Muscle layer of duodenum (tissue), 2 donors: ENCODE measurements at regions not wholly inside any gene's neighbourhood (a gene's known extent, or its start where the extent isn't known, plus 50 kb on each side); places are given as distances from the start of the nearest gene placed in this dataset.
"Not testable (repeated sequence)": the region's sequence is repeated elsewhere in the genome, so short reads cannot be mapped to it uniquely, and the experiment has no call there.

Source experiments
- H3K27ac ChIP-seq: one replicate; pipeline ENCODE4 v1.7.0; 2013; ENCODE audit warnings: mild to moderate bottlenecking, low read length
- H3K27me3 ChIP-seq: one replicate; pipeline ENCODE4 v1.7.0; 2013; ENCODE audit warnings: low read depth, mild to moderate bottlenecking, control low read depth, low read length
- H3K36me3 ChIP-seq, 2 donors: one replicate each; pipeline ENCODE4 v1.7.0; 2013; ENCODE audit warnings: low read length in 2 of 2, control low read depth in 1 of 2, mild to moderate bottlenecking in 1 of 2; ENCODE audit not compliant: insufficient read depth in 2 of 2, control insufficient read depth in 1 of 2
- H3K4me1 ChIP-seq, 2 donors: one replicate each; pipeline ENCODE4 v1.7.0; 2013; ENCODE audit warnings: low read length in 2 of 2, mild to moderate bottlenecking in 2 of 2, control low read depth in 1 of 2, moderate library complexity in 1 of 2; ENCODE audit not compliant: insufficient read depth in 2 of 2, control insufficient read depth in 1 of 2
- H3K4me3 ChIP-seq, 2 donors: one replicate each; pipeline ENCODE4 v1.7.0; 2013; ENCODE audit warnings: low read length in 2 of 2, low read depth in 1 of 2, mild to moderate bottlenecking in 1 of 2
- H3K9me3 ChIP-seq, 2 donors: one replicate each; pipeline ENCODE4 v1.7.0; 2013; ENCODE audit warnings: low read length in 2 of 2, control low read depth in 1 of 2, mild to moderate bottlenecking in 1 of 2; ENCODE audit not compliant: control insufficient read depth in 1 of 2
- donor health status: healthy.

DNA sequence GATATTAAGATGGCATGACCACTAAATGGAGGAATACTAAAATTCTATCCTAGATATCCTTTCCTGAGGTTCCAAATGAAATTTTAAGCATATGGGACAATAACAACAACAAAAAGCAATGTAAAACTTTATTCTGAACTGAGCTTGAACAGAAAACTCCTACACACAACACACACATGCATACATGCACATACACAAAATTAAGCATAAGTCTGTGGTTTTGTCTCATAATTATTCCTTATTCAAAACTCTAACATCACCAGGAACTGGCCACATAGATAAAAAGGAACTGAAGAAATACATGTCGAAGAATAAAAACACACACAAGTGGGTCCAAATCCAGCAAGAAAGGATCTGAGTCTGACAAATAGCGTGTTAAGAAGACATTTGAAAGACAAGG, 168.0 kb downstream of the COX18 start:
- no peaks in the 10 kb centered on the region for H3K36me3 ChIP-seq
- no peak overlapping the region for H3K4me3 ChIP-seq
- H3K4me1 ChIP-seq: no peaks in the 10 kb centered on the region
- H3K9me3 ChIP-seq: no peaks in the 10 kb centered on the region
- H3K27ac ChIP-seq: no peak overlapping the region
- no peaks in the 10 kb centered on the region for H3K27me3 ChIP-seq

DNA sequence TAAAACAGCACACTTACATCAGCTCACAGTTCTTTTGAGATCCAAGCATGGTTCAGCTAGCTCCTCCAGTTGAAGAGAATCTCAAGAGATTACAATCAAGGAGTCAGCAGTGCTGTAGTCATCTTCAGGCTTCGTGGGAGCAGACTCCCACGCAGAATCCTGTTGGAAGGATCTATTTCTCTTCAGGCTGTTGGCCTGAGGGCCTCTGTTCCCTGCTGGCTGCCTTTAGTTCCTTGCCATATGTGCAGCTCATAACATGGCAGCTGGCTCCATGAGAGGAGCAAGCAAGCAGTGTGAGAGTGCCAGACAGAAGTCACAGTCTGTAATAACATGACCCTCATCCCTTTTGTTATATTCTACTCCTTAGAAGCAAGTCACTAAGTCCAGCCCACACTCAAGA, 168.6 kb downstream of the COX18 start:
- Histone ChIP-seq H3K4me1 (no peaks in the 10 kb centered on the region), H3K9me3 (no peaks in the 10 kb centered on the region), H3K36me3 (no peaks in the 10 kb centered on the region), H3K4me3 (no peak overlapping the region), H3K27ac (no peak overlapping the region), H3K27me3 (no peaks in the 10 kb centered on the region)

DNA sequence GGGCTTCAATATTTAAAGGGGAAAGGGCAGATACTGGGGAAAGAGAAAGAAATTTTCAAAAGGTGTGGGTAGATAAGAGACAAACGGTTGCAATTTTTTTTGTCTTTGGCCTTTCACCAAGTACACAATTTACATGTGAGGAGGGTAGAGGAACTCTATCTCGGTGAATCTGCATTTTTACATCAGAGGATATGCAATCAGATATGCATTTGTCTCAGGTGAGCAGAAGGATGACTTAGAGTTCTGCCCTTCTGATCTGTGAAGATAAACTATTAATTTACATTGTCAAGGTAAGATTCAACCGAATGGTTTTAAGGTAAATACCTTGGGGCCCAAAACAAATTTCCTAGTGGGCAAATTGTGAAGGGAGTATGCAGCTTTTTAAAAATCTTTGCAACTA, 169.9 kb downstream of the COX18 start:
- Histone ChIP-seq H3K27me3 (no peaks in the 10 kb centered on the region), H3K36me3 (no peaks in the 10 kb centered on the region), H3K27ac (no peak overlapping the region), H3K4me3 (no peak overlapping the region), H3K4me1 (no peaks in the 10 kb centered on the region), H3K9me3 (no peaks in the 10 kb centered on the region)

DNA sequence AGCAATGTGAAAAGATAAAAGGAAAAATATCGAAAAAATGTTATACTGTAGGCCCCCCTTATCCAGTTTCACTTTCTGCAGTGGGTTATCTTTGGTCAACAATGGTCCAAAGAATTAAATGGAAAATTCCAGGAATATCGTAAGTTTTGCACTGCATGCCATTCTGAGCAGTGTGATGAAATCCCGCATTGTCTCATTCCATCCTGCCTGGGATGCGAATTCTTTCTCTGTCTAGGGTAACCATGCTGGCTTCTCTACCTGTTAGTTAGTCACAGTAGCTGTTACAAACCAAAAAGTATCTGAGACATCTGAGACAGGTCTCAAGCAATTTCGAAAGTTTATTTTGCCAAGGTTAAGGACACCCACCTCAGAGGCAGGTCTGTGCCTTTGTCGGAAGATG, 170.3 kb downstream of the COX18 start:
- Histone ChIP-seq H3K9me3 (no peaks in the 10 kb centered on the region), H3K27me3 (no peaks in the 10 kb centered on the region), H3K27ac (no peak overlapping the region), H3K4me3 (no peak overlapping the region), H3K4me1 (no peaks in the 10 kb centered on the region), H3K36me3 (no peaks in the 10 kb centered on the region)

DNA sequence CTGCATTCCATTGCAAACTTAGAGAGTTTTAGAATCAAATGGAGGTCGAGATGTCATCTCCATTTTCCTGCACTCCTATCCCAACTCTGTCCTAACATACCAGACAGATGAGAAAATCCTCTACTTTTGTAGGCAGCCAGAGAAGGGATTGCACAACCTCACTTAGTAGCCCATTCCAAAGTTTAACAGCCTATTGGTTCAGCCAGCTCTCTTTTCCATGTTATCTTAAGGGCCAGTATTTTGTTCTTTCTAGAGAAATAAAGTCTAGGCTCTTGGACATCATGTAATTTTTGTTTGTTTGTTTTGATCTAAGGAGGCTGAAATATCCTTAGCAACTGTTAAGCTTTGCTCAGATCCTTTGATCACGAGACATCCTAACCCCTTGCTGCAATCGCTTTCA, 173.0 kb downstream of the COX18 start:
- Histone ChIP-seq H3K4me1 (no peaks in the 10 kb centered on the region), H3K27me3 (no peaks in the 10 kb centered on the region), H3K27ac (no peak overlapping the region), H3K9me3 (no peaks in the 10 kb centered on the region), H3K4me3 (no peak overlapping the region), H3K36me3 (no peaks in the 10 kb centered on the region)

DNA sequence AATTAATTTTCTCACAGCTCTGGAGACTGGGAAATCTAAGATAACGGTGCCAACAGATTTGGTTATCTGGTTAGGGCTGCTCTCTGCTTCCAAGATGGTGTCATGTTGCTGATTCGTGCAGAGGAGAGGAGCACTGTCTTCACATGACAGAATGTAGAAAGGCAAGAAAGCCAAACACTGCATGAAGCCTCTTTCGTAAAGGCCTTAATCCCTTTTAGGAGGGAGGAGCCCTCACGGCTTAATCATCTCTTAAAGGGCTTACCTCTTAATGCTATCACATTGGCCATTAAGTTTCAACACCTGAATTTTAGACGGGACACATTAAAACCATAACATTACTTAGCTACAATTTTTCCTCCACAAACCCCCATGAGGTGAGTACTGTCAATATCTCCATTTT, 174.1 kb downstream of the COX18 start:
- no peak overlapping the region for H3K27ac ChIP-seq
- H3K4me3 ChIP-seq: no peak overlapping the region
- H3K27me3 ChIP-seq: no peaks in the 10 kb centered on the region
- no peaks in the 10 kb centered on the region for H3K9me3 ChIP-seq
- no peaks in the 10 kb centered on the region for H3K4me1 ChIP-seq
- H3K36me3 ChIP-seq: no peaks in the 10 kb centered on the region

DNA sequence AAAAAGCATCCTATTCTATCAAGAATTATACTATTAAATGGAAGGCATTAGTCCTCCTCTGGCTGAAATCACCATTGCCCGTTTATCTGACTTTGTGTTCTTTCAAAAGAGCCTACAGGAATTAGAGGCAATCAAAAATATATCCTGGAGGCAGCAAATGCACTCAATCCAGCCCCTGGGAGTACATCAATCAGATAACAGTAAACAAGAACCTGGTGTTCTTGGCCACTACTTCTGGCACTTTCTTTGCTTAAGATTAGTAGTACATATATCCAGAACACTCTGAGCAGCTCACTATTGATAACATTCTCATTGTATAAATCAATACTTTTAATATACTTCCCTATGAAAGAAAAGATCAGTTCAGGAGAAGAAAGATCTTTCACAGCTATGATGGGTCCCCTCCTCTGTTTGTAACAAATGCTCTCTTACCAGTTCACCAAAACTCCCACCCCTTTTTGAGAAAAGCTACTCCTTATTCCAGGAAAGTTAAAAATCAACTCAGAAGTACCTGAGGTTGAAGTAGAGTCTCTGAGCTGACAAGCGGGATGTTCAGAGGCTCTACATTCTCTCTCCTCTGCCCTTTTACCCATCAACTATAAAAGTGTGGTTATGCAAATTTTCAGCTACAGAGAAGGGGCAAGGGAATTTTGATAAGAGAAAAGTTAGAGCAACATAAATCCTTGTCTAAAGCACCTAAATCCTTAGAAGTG, 176.0 kb downstream of the COX18 start:
- Histone ChIP-seq H3K27ac (no peak overlapping the region), H3K4me3 (no peak overlapping the region), H3K9me3 (no peaks in the 10 kb centered on the region), H3K27me3 (no peaks in the 10 kb centered on the region), H3K36me3 (no peaks in the 10 kb centered on the region), H3K4me1 (no peaks in the 10 kb centered on the region)

DNA sequence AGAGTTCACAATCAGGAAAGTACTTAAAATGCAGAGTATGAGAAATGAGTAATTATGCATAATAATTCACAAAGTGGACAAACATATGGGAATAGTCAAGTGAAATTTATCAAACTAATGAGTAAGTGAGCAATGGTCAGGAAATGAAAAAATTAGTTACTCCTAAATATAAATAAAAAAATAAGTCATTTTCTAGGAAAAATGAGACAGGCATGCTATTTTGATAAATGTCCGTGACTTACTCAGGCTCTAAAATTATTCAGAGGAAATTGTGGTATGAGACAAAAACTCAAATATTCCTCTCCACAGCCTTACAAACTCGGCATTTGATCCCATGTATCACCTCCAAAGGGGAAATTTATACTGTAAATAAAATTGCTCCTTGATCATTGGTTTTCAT, 181.2 kb downstream of the COX18 start:
- no peaks in the 10 kb centered on the region for H3K9me3 ChIP-seq
- H3K27ac ChIP-seq: no peak overlapping the region
- H3K4me1 ChIP-seq: no peaks in the 10 kb centered on the region
- H3K27me3 ChIP-seq: no peaks in the 10 kb centered on the region
- H3K4me3 ChIP-seq: no peak overlapping the region
- no peaks in the 10 kb centered on the region for H3K36me3 ChIP-seq

DNA sequence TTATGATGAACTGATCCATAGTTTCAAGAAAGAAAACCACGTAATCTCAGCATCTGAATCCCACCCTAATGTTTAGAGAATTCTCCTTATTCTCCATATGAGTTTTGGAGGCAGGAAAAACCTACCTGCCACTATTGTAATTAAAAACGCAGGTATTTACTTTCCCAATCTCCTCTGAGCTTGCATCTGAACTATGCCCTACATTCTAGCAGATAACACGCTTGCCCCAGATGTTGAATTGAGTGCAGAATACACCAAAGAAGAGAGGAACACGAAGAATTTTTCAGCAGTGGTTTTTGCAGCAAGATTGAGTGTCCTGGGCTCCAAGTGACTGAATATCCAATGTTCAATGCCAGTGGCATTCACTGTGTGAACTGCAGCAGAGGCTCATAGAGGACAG, 182.4 kb downstream of the COX18 start:
- Histone ChIP-seq H3K4me3 (no peak overlapping the region), H3K27ac (no peak overlapping the region), H3K36me3 (no peaks in the 10 kb centered on the region), H3K4me1 (no peaks in the 10 kb centered on the region), H3K27me3 (no peaks in the 10 kb centered on the region), H3K9me3 (no peaks in the 10 kb centered on the region)

DNA sequence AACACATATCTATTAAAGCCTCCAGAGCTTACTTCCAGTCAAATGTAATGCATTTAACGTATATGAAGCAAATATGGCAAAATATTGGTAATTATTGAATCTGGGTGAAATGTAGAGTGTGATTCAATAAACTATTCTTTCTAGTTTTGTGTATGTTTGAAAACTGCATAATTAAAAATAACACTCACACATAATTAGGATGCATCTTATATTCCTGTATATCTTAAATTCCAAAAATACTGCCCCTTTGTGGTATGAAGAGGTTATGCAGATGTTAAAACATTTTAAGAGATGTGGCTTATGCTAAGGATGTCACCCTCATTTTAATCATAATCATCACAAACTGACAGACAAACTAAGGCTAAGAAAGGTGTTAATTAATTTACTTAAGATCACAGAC, 182.9 kb downstream of the COX18 start:
- H3K36me3 ChIP-seq: no peaks in the 10 kb centered on the region
- H3K27ac ChIP-seq: no peak overlapping the region
- no peaks in the 10 kb centered on the region for H3K27me3 ChIP-seq
- no peak overlapping the region for H3K4me3 ChIP-seq
- no peaks in the 10 kb centered on the region for H3K9me3 ChIP-seq
- no peaks in the 10 kb centered on the region for H3K4me1 ChIP-seq

DNA sequence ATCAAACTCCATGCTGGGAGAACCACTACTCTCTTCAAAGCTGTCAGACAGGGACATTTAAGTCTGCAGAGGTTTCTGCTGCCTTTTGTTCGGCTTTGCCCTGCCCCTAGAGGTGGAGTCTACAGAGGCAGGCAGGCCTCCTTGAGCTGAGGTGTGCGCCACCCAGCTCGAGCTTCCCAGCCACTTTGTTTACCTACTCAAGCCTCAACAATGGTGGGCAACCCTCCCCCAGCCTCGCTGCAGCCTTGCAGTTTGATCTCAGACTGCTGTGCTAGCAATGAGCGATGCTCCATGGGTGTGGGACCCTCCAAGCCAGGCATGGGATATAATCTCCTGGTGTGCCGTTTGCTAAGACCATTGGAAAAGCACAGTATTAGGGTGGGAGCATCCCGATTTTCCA, 185.3 kb downstream of the COX18 start:
- H3K27me3 ChIP-seq, H3K9me3 ChIP-seq, H3K36me3 ChIP-seq, H3K27ac ChIP-seq, H3K4me1 ChIP-seq, H3K4me3 ChIP-seq: not testable (repeated sequence)

DNA sequence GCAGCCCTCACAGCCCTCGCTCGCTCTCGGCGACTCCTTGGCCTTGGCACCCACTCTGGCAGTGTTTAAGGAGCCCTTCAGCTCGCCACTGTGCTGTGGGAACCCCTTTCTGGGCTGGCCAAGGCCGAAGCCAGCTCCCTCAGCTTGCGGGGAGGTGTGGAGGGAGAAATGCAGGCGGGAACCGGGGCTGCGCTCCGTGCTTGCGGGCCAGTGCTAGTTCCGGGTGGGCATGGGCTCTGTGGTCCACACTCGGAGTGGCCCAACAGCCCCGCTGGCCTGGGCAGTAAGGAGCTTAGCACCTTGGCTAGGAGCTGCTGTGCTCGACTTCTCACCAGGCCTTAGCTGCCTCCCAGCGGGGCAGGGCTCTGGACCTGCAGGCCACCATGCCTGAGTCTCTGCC, 192.6 kb downstream of the COX18 start:
- Histone ChIP-seq H3K27me3 (no peaks in the 10 kb centered on the region), H3K36me3 (no peaks in the 10 kb centered on the region), H3K27ac (no peak overlapping the region), H3K9me3 (no peaks in the 10 kb centered on the region), H3K4me3 (no peak overlapping the region), H3K4me1 (no peaks in the 10 kb centered on the region)
